HG03571 (cell line): ENCODE measurements at regions not wholly inside any gene's neighbourhood (a gene's known extent, or its start where the extent isn't known, plus 50 kb on each side); places are given as distances from the start of the nearest gene placed in this dataset.
"Not testable (repeated sequence)": the region's sequence is repeated elsewhere in the genome, so short reads cannot be mapped to it uniquely, and the experiment has no call there.

ENCODE experiments used
- ATAC-seq: cut with Tn5 transposase; IDR thresholded peaks from one replicate; pipeline ENCODE4 v1.9.1; 2021; ENCODE audit not compliant: unreplicated experiment

DNA sequence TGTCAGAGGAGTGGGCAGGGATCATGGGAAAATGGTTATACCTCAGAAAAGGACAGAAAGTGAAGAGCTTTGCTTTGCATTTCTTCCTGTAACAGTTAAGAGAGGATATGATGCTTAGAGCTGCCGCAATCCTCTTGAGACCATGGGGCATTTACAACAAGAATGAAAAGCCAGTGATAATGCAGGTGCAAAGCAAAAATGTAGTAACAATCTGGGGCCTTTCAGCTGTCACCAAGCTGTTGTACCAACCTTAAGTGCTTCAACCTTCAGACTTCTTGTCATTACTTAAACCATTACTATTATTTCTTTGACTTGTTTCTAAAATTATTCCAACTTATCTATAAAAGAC is 1337.6 kb downstream of the RPIA start:
- ATAC-seq, result not testable (repeated sequence)

- not testable (repeated sequence) for ATAC-seq
Observed at GRCh38 chr2:90032269-90032668, 1340.8 kb downstream of the RPIA start.

DNA sequence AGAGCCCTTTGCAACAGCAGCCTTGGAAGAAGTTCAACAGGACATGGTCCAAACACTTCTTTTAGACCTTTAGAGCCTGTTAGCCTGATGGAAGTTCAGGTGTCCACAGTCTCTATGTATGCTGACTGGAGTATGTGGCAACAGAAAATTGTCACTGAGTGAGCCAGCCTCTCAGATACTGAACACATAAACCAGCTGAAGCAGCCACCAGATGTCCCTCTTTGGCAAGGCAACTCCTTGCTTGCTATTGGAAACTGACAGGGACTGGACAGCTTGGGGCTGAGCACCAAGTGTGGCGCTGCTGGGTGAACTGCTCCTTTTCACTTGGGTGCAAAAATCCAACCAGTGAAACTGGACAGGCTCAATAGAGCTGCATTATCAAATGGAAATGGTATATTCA is 1344.9 kb downstream of the RPIA start:
- ATAC-seq, result not testable (repeated sequence)

DNA sequence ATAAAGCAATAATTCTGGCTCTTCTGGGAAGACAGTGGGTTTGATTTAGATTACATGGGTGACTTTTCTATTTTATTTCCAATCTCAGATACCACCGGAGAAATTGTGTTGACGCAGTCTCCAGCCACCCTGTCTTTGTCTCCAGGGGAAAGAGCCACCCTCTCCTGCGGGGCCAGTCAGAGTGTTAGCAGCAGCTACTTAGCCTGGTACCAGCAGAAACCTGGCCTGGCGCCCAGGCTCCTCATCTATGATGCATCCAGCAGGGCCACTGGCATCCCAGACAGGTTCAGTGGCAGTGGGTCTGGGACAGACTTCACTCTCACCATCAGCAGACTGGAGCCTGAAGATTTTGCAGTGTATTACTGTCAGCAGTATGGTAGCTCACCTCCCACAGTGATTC is 1347.6 kb downstream of the RPIA start:
- not testable (repeated sequence) for ATAC-seq

DNA sequence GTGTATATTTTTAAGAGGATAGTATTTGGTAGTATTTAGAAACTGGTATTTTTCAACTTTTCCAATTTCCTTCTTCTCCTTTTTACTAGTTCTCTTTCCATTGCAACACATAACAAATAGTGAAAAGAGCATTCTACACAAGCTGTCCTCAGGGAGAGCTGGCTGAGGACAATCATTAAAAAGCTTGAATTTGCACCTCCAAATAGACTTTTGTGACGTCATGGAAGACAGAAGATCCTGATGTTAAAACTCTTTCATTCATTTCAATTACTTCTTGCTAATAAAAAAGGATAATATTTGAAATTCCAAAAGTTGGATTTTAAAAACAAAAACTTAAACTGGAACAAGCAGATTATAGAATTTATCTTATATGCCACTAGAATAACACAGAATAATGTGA is 1356.3 kb downstream of the RPIA start:
- not testable (repeated sequence) for ATAC-seq

- ATAC-seq, result not testable (repeated sequence)
Observed at GRCh38 chr2:90052113-90052631, 1360.7 kb downstream of the RPIA start.

GRCh38 chr2:90069290-90069894 is 1377.9 kb downstream of the RPIA start:
- ATAC-seq, result no peak

GRCh38 chr2:90076311-90076710 is 1384.8 kb downstream of the RPIA start:
- no peak for ATAC-seq

DNA sequence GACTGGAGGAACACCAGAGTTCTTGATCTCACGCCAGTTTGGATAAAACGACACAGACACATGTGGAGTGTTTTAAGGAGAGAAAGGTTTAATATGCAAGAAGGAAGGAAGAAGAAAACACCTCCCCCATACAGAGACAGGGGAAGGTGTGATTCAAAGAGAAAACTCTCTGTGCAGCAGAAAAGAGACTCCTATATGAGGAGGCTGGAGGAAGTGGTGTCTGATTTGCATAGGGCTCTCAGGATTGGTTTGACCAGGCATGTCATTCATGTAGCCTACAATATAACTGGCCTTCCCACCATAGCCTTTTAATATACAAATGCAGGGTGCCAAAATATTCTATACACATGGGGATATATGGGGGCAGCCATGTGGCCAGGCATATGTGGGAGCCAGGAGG is 1386.5 kb downstream of the RPIA start:
- ATAC-seq, result no peak

GRCh38 chr2:90079374-90079773 is 1387.9 kb downstream of the RPIA start:
- no peak for ATAC-seq

- not testable (repeated sequence) for ATAC-seq
Observed at GRCh38 chr2:90087792-90088191, 1396.3 kb downstream of the RPIA start.

DNA sequence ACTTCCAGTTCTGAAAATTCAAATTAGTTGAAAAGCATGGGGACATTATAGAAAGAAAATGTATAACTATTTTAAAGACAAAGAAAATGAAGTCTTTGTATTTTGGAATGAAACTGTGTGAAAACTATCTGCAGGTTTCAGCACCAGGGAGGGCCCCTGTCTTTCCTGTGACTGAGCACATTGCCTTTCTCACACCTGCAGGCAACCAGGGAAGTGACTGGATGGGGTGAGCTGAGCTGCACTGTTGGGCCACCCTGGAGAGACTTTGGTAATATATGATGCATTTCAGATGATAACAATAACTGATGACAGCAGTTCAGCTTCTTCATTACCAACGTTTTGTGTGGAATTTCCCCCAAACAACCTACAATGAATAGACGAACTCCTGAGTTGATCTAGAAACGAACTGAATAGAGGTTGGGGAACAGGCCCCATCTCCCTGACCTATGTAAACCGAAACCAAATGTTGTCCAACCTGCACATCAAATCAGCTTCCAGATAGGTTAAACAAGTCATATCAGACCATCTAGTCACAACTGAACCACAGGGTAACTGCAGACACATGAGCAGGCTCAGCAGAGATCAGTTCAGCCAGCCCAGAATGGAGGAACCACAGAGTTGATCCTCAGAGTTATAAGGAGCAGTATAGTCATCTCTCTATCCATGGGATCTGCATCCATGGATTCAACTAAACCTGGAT is 1402.2 kb downstream of the RPIA start:
- ATAC-seq, result not testable (repeated sequence)

DNA sequence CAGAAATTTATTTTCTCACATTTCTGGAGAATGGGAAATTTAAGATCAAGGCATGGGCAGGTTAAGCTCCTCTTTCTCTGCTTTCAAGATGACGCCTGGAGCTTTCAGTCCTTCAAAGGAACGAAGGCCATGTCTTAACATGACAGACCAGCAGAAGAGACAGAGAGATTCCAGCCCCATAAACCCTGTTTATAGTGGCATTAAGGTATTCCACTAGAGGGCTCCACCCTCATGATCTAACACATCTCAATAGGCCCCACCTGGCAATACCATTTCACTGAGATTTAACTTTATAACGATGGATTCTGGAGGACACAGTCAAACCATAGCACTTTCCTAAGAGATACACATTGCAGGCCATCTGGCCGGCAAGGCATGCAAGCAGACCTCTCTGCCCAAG is 1406.1 kb downstream of the RPIA start:
- not testable (repeated sequence) for ATAC-seq

DNA sequence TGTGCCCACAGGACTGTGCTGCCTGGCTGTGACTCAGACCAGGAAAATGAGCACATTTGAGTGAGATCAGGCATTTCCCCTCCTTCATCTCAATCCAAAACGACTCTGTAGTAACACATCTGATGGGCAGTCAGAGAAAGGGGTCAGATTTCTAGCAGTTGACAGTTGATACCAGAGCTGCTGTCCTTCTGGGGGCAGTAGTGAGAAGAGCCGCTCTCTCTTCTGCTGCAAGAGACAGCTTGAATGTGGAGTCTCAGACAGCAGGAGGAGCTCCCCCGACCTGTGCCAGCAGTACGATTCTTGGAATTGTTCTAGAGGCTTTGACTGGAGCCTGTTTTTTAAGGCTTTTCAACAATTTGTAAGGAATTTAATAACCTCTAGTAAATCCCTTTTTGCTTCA is 1413.7 kb downstream of the RPIA start:
- ATAC-seq, result not testable (repeated sequence)

GRCh38 chr2:90123409-90123808 is 1431.9 kb downstream of the RPIA start:
- ATAC-seq, result not testable (repeated sequence)

- not testable (repeated sequence) for ATAC-seq
Observed at GRCh38 chr2:90139046-90139445, 1447.6 kb downstream of the RPIA start.

GRCh38 chr2:90141558-90141957 is 1450.1 kb downstream of the RPIA start:
- not testable (repeated sequence) for ATAC-seq

DNA sequence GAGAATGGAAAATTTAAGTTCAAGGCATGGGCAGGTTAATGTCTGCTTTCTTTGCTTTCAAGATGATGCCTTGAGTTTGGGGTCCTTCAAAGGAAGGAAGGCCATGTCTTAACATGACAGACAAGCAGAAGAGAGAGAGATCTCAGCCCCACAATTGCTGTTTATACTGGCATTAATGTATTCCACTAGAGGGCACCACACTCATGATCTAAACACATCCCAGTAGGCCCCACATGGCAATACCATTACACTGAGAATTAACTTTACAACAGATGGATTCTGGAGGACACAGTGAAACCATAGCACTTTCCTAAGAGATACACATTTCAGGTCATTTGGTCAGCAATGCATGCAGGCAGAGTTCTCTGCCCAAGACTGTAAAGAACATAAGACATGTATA is 1460.3 kb downstream of the RPIA start:
- ATAC-seq, result not testable (repeated sequence)

DNA sequence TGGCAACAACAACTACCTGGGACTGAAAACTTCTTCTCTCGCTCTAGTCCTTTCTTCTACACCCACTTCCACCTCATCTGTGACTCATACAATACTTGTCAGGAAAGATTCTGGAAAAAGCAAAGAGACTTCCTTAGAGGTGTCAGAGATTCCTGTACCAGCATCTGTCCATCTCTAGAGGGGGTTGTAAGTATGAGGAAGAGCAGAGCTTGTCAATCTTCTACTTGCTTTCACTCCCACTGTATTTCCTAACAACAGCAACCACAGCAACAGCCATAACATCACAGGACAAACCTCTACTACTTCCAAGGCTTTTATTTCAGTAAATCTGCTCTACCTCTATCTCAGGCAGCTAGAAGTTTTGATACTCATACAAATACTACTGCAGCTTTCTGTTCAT is 1479.5 kb downstream of the RPIA start:
- ATAC-seq, result not testable (repeated sequence)

DNA sequence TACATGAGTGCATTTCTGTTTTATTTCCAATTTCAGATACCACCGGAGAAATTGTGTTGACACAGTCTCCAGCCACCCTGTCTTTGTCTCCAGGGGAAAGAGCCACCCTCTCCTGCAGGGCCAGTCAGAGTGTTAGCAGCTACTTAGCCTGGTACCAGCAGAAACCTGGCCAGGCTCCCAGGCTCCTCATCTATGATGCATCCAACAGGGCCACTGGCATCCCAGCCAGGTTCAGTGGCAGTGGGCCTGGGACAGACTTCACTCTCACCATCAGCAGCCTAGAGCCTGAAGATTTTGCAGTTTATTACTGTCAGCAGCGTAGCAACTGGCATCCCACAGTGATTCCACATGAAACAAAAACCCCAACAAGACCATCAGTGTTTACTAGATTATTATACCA is 1481.6 kb downstream of the RPIA start:
- not testable (repeated sequence) for ATAC-seq

DNA sequence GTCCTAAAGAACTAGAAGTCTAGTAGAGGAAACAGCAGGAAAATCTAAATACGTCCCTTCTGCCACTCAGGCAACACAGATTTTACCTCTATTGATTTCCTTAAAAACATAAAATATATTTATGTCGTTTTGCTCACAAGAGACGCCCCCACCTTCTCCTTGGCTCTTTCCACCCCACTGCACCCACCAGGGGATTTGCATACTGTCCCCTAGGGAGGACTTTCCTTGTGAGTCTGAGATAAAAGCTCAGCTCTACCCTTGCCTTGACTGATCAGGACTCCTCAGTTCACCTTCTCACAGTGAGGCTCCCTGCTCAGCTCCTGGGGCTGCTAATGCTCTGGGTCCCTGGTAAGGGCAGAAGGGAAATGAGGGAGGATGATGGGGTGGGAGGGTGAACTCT is 1488.1 kb downstream of the RPIA start:
- ATAC-seq, result not testable (repeated sequence)

DNA sequence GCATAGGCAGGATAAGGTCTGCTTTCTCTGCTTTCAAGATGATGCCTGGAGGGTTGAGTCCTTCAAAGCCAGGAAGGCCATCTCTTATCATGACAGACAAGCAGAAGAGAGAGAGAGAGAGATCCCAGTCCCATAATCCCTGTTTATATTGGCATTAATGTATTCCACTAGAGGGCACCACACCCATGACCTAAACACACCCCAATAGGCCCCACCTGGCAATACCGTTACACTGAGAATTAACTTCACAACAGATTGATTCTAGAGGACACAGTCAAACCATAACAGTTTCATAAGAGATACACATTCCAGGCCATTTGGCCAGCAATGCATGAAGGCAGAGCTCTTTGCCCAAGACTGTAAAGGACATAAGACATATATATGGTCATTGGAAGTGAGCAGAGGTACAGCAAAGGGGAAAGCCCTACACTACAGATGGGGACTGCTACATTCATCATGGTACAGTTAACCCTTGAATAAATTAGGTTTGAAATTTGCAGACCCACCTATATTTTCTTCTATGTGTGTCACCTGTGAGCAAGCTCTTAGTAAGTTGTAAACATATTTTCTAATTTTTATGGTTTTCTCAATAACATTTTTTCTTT is 1516.1 kb downstream of the RPIA start:
- ATAC-seq, result no peak
